HCEC 1CT (cell line): ENCODE measurements at regions not wholly inside any gene's neighbourhood (a gene's known extent, or its start where the extent isn't known, plus 50 kb on each side); places are given as distances from the start of the nearest gene placed in this dataset.

Experiments
- DNase-seq: peaks from one replicate; pipeline ENCODE4 v3.0.0-alpha.2; 2017

GRCh38 chr1:218728898-218729565 lies 383.9 kb downstream of the TGFB2 start:
- DNase-seq: no peak

DNA sequence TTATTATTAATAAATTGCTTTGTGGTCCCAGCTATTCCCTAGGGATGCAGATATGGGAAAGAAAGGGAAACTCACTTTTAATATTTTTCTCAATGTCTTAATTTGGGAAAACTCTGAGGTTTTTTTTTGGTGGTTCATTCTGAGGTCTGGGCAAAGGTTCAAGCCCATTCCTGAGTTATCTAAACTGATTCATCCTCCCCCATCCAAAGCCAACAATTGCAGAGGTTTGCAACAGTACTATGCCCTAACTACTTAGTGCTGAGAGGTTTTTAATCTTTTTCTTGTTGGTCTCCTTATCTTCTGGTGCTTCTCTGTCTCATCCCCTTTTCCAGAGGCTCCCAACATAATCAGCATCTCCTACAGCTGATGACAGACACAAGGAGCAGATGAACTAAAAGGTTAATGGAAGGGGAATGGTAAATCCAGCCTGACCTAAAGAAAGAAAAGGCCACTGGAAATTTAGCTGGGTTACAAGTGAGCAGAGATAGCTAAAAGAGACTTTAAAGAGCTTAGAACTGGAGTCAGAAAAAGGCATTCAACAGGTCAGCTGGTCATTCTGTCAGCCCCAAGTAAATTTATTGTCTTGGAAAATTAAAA lies 390.4 kb downstream of the TGFB2 start:
- peak; percentile 9 for DNase-seq

GRCh38 chr1:218739426-218739825 lies 394.3 kb downstream of the TGFB2 start:
- DNase-seq: peak; percentile 15

DNA sequence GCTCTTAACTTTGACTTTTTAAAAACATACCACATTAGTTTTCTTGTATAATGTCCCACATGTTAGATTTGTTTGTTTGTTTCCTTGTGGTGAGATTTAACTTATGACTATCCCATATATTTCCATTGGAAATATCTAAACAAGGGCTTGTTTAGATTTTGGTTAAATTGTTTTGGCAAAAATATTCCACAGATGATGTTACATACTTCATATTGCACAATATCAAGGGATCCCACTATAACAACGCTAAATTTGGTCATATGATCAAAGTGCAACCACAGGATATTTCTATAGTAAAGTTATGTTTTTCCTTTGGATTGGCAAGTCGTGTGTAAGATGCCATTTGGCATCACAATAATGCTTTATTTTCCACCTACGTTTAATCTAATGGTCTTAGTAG lies 396.7 kb downstream of the TGFB2 start:
- DNase-seq: peak; percentile 79

DNA sequence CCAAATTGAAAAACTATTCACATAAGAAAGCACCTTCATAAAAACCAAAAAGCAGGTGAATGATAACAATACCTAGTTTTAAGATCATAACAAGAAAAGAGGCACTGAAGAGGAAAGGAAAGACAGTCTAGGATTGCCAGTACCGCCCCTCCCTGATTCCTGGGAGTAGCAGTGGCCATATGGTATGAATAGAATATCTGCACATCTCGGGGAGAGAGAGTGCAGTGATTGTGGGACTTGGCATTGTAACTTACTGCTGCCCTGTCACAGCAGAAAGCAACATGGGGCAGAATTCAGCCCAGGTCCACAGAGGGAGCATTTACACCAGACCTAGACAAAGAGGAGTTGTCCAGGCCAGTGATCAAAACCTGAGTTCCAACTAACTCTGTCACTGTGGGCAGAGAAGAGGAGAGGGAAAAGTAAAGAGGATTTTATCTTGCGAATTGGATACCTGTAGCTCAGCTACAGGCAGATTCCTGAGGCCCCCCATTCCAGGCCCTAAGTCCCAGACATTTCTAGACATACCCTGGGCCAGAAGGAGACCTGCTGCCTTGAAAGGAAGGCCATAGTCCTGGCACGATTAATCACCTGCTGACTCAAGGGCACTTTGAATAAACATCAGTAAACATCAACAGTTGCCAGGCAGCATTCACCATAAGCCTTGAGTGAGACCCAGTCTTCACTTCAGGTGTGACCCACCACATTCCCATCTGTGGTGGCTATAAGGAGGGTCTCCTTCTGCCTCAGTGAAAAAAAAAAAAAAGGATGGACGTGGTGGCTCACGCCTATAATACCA lies 397.5 kb downstream of the TGFB2 start:
- DNase-seq: peak; percentile 37

DNA sequence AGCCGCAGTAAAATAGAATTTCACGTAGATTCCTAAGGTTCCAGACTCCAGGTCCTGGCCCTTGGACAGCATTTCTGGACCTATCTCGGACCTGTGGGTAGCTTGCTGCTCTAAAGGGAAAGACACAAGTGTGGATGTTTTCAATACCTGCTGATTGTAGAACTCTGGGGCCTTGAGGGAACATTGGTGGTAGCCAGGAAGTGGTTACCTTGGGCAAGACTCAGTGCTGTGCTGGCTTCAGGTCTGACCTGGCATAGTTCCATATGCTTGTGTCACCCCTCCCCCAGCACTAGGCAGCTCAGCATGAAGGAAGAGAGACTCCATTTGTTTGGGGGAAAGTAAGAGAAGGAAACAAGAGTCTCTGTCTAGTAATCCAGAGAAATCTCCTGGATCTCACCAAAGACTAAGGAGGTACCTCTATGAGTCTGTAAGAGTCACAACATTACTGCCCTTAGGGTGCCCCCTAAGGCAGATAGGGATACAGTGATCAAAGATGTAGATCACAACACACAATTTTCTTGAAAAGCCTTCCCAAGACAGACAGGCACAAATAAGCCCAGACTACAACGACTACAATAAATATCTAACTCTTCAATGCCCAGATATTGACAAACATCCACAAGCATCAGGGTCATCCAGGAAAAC lies 398.8 kb downstream of the TGFB2 start:
- DNase-seq: no peak

DNA sequence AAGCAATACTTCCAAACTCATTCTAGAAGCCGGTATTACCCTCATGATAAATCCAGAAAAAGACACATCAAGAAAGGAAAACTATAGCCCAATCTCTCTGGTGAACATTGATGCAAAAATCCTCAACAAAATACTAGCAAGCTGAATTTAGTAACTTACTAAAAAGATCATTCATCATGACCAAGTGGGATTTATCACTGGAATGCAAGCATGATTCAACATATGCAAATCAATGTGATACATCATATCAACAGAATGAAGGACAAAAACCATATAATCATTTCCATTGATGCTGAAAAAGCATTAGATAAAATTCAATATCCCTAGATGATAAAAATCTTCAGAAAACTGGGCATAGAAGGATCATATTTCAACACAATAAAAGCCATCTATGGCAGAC lies 402.9 kb downstream of the TGFB2 start:
- DNase-seq: peak; percentile 40

- DNase-seq: no peak
Measured at GRCh38 chr1:218750216-218750970, 405.3 kb downstream of the TGFB2 start.

DNA sequence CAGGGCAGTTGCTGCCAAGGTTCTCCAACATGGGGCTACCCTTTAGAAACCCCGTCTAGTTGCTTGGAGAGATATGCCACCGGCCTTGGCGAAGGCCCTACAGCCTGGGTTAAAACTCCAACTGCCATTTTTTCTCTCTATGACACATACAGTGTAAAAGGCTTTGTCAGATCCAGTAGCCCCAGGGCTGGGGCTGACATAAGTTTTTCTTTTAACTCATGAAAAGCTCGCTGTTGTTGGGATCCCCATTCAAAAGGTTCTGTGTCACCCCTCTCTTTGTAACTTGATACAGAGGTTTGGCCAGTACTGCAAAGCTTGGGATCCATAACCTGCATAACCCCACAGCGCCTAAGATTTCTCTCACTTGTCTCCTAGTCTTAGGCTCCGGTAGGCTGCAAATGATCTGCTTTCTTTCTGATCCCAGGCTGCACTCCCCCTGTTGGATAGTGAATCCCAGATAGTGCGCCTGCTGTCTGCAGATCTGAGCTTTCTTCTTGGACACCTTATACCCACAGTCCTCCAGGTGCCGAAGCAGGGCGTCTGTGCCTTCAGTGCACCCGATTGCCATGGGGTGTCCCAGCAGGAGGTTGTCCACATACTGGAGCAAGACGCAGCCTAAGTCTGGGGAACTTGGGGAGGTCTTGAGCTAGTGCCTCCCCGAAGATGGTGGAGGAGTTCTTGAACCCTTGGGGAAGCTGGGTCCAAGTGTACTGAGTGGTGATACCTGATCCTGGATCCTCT lies 406.2 kb downstream of the TGFB2 start:
- no peak for DNase-seq

DNA sequence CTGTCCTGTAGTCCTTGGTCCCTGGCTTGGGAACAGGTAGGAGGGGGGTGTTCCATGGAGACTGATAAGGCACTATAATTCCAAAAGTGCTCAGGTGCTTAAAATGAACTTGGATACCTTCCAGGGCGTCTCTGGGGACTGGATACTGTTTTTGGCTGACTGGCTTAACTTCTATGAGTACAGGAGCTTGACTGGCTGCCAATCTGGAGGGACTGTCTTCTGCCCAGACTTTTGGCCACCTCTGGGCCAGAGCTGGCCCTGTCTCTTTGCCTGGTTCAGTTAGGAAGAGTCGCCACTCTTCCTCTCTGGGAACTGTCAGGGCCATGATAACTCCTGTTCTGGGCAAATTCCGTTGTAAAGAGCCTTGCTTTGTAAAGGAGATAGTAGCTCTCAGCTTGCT lies 407.0 kb downstream of the TGFB2 start:
- DNase-seq: no peak

GRCh38 chr1:218754477-218754876 lies 409.3 kb downstream of the TGFB2 start:
- DNase-seq: no peak

DNA sequence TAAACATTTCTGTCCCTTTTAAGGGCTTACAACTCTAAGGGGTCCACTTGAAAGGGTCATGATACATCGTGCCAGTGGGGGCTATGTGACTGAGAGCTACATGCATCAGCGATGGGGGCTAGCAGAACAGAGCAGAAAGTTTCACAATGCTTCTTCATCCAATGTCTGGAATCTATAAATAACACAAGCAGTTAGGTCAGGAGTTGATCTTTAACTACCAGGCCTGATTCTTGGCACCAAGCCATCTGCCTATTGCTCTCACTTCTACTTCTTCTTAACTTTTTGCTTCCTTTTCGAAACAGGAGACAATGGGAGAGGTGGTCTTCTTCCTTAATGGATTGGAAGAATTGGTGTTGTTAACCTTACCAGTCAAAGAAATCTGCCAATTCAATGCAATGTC lies 410.0 kb downstream of the TGFB2 start:
- no peak for DNase-seq

DNA sequence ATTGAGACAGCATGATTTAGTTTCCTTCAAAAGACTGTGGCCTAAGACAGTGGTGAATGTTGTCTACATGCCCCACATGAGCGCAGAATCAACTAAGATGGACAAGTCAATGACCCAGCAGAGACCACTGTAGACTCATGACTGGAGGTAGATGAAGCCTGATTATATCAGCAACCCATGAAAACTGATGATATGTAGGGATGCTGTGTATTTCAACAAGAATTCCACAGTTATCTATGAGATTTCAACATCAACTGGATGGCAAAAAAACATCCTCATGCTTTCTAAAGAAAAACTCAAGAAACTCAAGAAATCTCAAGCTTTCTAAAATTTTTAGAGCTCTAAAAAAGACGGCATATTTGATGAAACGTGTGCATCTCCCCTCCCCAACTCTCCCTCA lies 413.9 kb upstream of the LYPLAL1 start:
- no peak for DNase-seq

GRCh38 chr1:218760601-218761570 lies 412.8 kb upstream of the LYPLAL1 start:
- DNase-seq: peak; percentile 16

DNA sequence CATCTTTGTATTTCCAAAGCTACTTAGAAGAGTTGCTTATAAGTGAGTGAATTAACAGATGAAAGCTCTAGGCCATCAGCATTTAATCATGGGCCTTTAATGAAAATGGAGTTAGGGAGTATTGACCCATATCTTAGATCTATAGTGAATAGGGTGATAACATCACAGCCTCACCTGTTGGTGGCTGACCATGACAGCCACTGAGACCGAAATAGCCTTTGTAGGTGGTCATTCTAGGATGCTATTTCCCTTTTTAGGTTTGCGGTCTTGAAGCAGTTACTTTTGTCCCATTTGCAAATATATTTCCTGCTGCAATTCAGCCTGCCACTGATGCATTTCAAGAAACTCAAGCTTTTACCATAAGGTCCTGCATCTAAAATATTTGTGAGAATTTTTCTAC lies 410.1 kb upstream of the LYPLAL1 start:
- no peak for DNase-seq

- no peak for DNase-seq
Measured at GRCh38 chr1:218765753-218766152, 407.9 kb upstream of the LYPLAL1 start.

DNA sequence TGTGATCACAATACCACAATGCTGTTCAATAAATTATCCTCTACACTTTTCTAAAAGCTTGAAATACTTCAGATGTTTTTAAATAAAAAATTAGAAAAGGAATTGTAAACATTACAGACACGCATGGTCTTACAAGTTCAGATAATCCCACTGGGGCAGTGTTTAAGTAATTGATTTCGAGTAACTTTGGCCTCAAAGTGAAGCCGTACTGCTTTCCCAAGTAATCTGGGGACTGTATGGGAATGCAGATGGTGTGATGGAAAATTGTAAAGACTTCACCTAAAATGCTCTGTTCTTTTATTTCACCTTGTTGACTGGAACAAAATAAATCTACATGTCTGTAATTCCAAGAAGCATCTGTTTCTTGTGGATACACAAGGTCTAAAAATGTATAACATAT lies 401.7 kb upstream of the LYPLAL1 start:
- no peak for DNase-seq

DNA sequence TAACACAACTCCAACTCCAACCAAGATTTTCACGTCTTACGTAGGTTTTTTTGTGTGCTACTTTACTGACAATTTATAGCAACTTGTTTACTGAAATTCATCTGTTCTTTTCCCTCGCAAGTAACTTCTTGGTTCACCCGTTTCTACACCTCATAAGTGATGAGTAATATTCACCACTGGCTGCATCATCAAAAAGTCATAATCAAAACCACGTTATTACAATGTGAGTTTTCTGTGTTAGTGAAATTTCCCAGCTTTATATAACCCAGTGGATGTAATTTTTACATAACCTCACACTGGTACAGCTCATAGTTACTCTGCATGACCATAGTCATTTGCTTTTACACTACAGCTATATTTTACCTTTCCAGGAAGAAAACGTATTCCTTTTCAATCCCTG lies 401.1 kb upstream of the LYPLAL1 start:
- DNase-seq: peak; percentile 81

- DNase-seq: no peak
Measured at GRCh38 chr1:218775501-218776021, 398.1 kb upstream of the LYPLAL1 start.

DNA sequence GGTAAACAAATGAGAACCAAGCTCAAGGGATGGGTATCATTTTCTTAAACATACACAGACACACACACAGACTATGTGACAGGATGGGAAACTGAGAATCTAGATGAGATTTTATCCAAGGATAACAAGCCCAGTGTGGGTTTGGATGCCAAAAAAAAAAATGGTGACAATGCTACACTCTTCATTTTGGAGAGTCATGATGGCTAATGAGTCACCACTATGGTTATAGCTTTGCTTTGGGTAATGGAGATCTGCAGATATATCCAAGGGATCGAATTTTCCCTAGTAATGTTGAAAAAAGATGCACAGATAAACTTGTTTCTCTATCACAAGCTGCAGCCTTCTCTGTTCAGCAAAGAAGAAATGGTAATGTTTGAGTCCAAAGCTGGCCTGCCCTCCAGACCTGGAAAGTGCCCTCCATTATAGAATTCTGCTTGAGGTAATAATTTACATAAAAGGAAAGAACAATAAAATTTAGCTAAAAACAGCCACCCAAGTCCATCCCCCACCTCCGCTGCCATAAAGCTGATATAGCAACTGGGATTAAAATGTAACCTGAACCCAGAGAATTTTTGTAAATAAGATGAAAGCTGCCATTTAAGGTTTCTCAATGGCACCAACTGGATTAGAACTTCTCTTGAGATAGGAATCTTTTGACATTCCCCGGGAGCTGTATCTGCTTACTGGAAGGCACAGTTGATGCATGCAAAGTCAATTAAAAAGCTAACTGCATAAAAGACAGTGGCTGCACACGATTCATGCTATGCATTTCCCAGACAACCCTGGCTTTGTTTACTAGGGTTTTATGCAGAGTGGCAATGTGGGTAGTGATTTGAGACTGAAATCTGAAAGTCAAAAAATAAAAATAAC lies 395.2 kb upstream of the LYPLAL1 start:
- no peak for DNase-seq
